ENCODE measurements at regions not wholly inside any gene's neighbourhood (a gene's known extent, or its start where the extent isn't known, plus 50 kb on each side); places are given as distances from the start of the nearest gene placed in this dataset.
"Not testable (repeated sequence)": the region's sequence is repeated elsewhere in the genome, so short reads cannot be mapped to it uniquely, and the experiment has no call there.

- H3K27me3 ChIP-seq (ENCODE audit: low read length) = no peaks in the 10 kb centered on the region
- DNase-seq (no peak), ATAC-seq (no peak)
- no peak overlapping the region for H3K9ac ChIP-seq (ENCODE audit: low read length)
- H3K9me3 ChIP-seq (ENCODE audit: low read length) = peaks cover 4% of the 10 kb centered on the region; the same call in 1 of the 2 replicates
- no TSS peak for BruUV-seq (replicated peaks)
- H3K4me3 ChIP-seq (ENCODE audit: low read length) = no peak overlapping the region
- H2AFZ ChIP-seq (ENCODE audit: low read length) = no peak overlapping the region
- no peaks in the 10 kb centered on the region for H3K79me2 ChIP-seq (ENCODE audit: low read length)
- H4K20me1 ChIP-seq (ENCODE audit: low read length) = no peaks in the 10 kb centered on the region
- ChIA-PET POLR2A (ENCODE audit: unreplicated experiment) (no interaction called here), CTCF (no interaction called here)
- no peak overlapping the region for H3K27ac ChIP-seq (ENCODE audit: low read length)
- H3K36me3 ChIP-seq (ENCODE audit: low read depth, low read length) = no peaks in the 10 kb centered on the region
- no peak for TF ChIP-seq EZH2phosphoT487 (IDR thresholded peaks at IDR 0.05; ENCODE audit: borderline replicate concordance, low read length)
- no peak for TF ChIP-seq CTCF (conservative IDR thresholded peaks at IDR 0.05; ENCODE audit: low read depth, low read length)
- TF ChIP-seq EZH2 (IDR thresholded peaks at IDR 0.05; ENCODE audit: low read length, unreplicated experiment) = no peak
- intact Hi-C loops (cut with micrococcal nuclease) = no loop called here
- H3K4me2 ChIP-seq (ENCODE audit: low read length) = no peak overlapping the region
- no peaks in the 10 kb centered on the region for H3K4me1 ChIP-seq (ENCODE audit: insufficient read depth, low read length)
- H3F3A ChIP-seq (ENCODE audit: low read length, unreplicated experiment) = no peaks in the 10 kb centered on the region
- no peaks in the 10 kb centered on the region for H3K9me2 ChIP-seq (replicated peaks; ENCODE audit: low read length)
Measured at GRCh38 chr4:132691026-132691425, 458.1 kb upstream of the PCDH10 start.

- POLR2A ChIA-PET (ENCODE audit: unreplicated experiment) = no interaction called here
- ATAC-seq = no peak
- CTCF ChIA-PET = no interaction called here
Measured at GRCh38 chr4:132691668-132692067, 457.4 kb upstream of the PCDH10 start.

GRCh38 chr4:132694775-132695174 lies 454.3 kb upstream of the PCDH10 start:
- H3K4me2 ChIP-seq (ENCODE audit: low read length) = no peak overlapping the region
- no peaks in the 10 kb centered on the region for H3K79me2 ChIP-seq (ENCODE audit: low read length)
- POLR2A ChIA-PET (ENCODE audit: unreplicated experiment) = no interaction called here
- peaks cover 4% of the 10 kb centered on the region; the same call in 1 of the 2 replicates for H3K9me3 ChIP-seq (ENCODE audit: low read length)
- no peaks in the 10 kb centered on the region for H3F3A ChIP-seq (ENCODE audit: low read length, unreplicated experiment)
- H3K4me1 ChIP-seq (ENCODE audit: insufficient read depth, low read length) = no peaks in the 10 kb centered on the region
- H3K4me3 ChIP-seq (ENCODE audit: low read length) = no peak overlapping the region
- no peak overlapping the region for H3K9ac ChIP-seq (ENCODE audit: low read length)
- no peaks in the 10 kb centered on the region for H4K20me1 ChIP-seq (ENCODE audit: low read length)
- CTCF ChIA-PET = no interaction called here
- intact Hi-C loops (cut with micrococcal nuclease) = no loop called here
- H3K27me3 ChIP-seq (ENCODE audit: low read length) = no peaks in the 10 kb centered on the region
- TF ChIP-seq EZH2phosphoT487 (IDR thresholded peaks at IDR 0.05; ENCODE audit: borderline replicate concordance, low read length) (no peak), CTCF (conservative IDR thresholded peaks at IDR 0.05; ENCODE audit: low read depth, low read length) (no peak)
- ATAC-seq (no peak), DNase-seq (no peak)
- BruUV-seq (replicated peaks) = no TSS peak
- H3K27ac ChIP-seq (ENCODE audit: low read length) = no peak overlapping the region
- H3K36me3 ChIP-seq (ENCODE audit: low read depth, low read length) = no peaks in the 10 kb centered on the region
- no peak overlapping the region for H2AFZ ChIP-seq (ENCODE audit: low read length)
- no peaks in the 10 kb centered on the region for H3K9me2 ChIP-seq (replicated peaks; ENCODE audit: low read length)

More at GRCh38 chr4:132691668-132692067, 457.4 kb upstream of the PCDH10 start:
- DNase-seq = no peak
- H3K27ac ChIP-seq (ENCODE audit: low read length) = no peak overlapping the region
- no peak for TF ChIP-seq EZH2phosphoT487 (IDR thresholded peaks at IDR 0.05; ENCODE audit: borderline replicate concordance, low read length)
- TF ChIP-seq EZH2 (IDR thresholded peaks at IDR 0.05; ENCODE audit: low read length, unreplicated experiment) = no peak
- no peak for TF ChIP-seq CTCF (conservative IDR thresholded peaks at IDR 0.05; ENCODE audit: low read depth, low read length)
- H3F3A ChIP-seq (ENCODE audit: low read length, unreplicated experiment) = no peaks in the 10 kb centered on the region
- intact Hi-C loops (cut with micrococcal nuclease) = no loop called here
- no peak overlapping the region for H2AFZ ChIP-seq (ENCODE audit: low read length)
- BruUV-seq (replicated peaks) = no TSS peak
- H3K36me3 ChIP-seq (ENCODE audit: low read depth, low read length) = no peaks in the 10 kb centered on the region
- no peaks in the 10 kb centered on the region for H4K20me1 ChIP-seq (ENCODE audit: low read length)
- no peak overlapping the region for H3K4me2 ChIP-seq (ENCODE audit: low read length)
- H3K79me2 ChIP-seq (ENCODE audit: low read length) = no peaks in the 10 kb centered on the region
- H3K4me1 ChIP-seq (ENCODE audit: insufficient read depth, low read length) = no peaks in the 10 kb centered on the region
- no peak overlapping the region for H3K9ac ChIP-seq (ENCODE audit: low read length)
- H3K4me3 ChIP-seq (ENCODE audit: low read length) = no peak overlapping the region
- H3K9me2 ChIP-seq (replicated peaks; ENCODE audit: low read length) = no peaks in the 10 kb centered on the region
- H3K9me3 ChIP-seq (ENCODE audit: low read length) = peaks cover 4% of the 10 kb centered on the region; the same call in 1 of the 2 replicates
- H3K27me3 ChIP-seq (ENCODE audit: low read length) = no peaks in the 10 kb centered on the region

- H3K79me2 ChIP-seq (ENCODE audit: low read length); intact Hi-C loops (cut with micrococcal nuclease); ATAC-seq; H3K27ac ChIP-seq (ENCODE audit: low read length); H3F3A ChIP-seq (ENCODE audit: low read length, unreplicated experiment); H3K4me2 ChIP-seq (ENCODE audit: low read length); DNase-seq; H3K9ac ChIP-seq (ENCODE audit: low read length); H4K20me1 ChIP-seq (ENCODE audit: low read length); H3K4me1 ChIP-seq (ENCODE audit: insufficient read depth, low read length); H3K36me3 ChIP-seq (ENCODE audit: low read depth, low read length); CTCF ChIA-PET; H3K4me3 ChIP-seq (ENCODE audit: low read length); BruUV-seq (replicated peaks); H3K27me3 ChIP-seq (ENCODE audit: low read length); POLR2A ChIA-PET (ENCODE audit: unreplicated experiment); H3K9me3 ChIP-seq (ENCODE audit: low read length); H2AFZ ChIP-seq (ENCODE audit: low read length); H3K9me2 ChIP-seq (replicated peaks; ENCODE audit: low read length): not testable (repeated sequence)
Measured at GRCh38 chr4:132697505-132697904, 451.6 kb upstream of the PCDH10 start.
